SK-N-SH (cell line): ENCODE measurements at regions not wholly inside any gene's neighbourhood (a gene's known extent, or its start where the extent isn't known, plus 50 kb on each side); places are given as distances from the start of the nearest gene placed in this dataset.

Experiments
- CTCF ChIA-PET: fragments of 300-600, 350-600 bp; formaldehyde crosslinking; extraction: SDS; loops from one replicate; lab custom pipeline; 2021; lab: Yijun Ruan, JAX
- POLR2A ChIA-PET: fragments of 350-600 bp; sonication (Branson Sonifier 250); formaldehyde crosslinking; extraction: SDS; loops from one replicate; lab custom pipeline; 2020; ENCODE audit warnings: antibody characterized with exemption, inconsistent platforms; lab: Yijun Ruan, JAX
- DNase-seq: peaks from one replicate; pipeline ENCODE4 v3.0.0; 2012
- H2AFZ ChIP-seq: fragments of 200-600 bp; sonication (generic); 2 replicates; pipeline ENCODE4 v1.8.1; 2016; ENCODE audit warnings: antibody characterized with exemption, mild to moderate bottlenecking, low read depth
- H3F3A ChIP-seq: fragments of 200-600 bp; sonication (generic); replicated peaks from 2 replicates; pipeline ENCODE3; 2016; ENCODE audit warnings: antibody characterized with exemption, mild to moderate bottlenecking; ENCODE audit not compliant: insufficient read depth
- H3K27ac ChIP-seq, 2 experiments: fragments of 200-500 bp in 1 of 2; fragments of 200-600 bp in 1 of 2; sonication (Bioruptor generic) in 1 of 2; sonication (generic), shearing (Covaris generic) in 1 of 2; 2 replicates each; pipeline versions ENCODE4 v1.5.1 to v1.6.1; 2014 to 2016; ENCODE audit warnings: low read depth in 2 of 2, inconsistent platforms in 1 of 2, low read length in 1 of 2, mild to moderate bottlenecking in 1 of 2, mixed read lengths in 1 of 2
- H3K27me3 ChIP-seq: fragments of 200-600 bp; sonication (generic), shearing (Covaris generic); 2 replicates; pipeline ENCODE4 v1.6.1; 2016; ENCODE audit warnings: mixed run types; ENCODE audit not compliant: insufficient read depth
- H3K36me3 ChIP-seq, 2 experiments: fragments of 200-500 bp in 1 of 2; fragments of 200-600 bp in 1 of 2; sonication (Bioruptor generic) in 1 of 2; sonication (generic) in 1 of 2; replicated peaks in 1 of 2; 2 replicates each; pipeline versions ENCODE3 to v1.5.1; 2014 to 2016; ENCODE audit warnings: low read length in 1 of 2, mild to moderate bottlenecking in 1 of 2; ENCODE audit not compliant: insufficient read depth in 2 of 2, control insufficient read depth in 1 of 2
- H3K4me1 ChIP-seq, 2 experiments: fragments of 200-500 bp in 1 of 2; fragments of 200-600 bp in 1 of 2; sonication (Bioruptor generic) in 1 of 2; sonication (generic), shearing (Covaris generic) in 1 of 2; 2 replicates each; pipeline versions ENCODE4 v1.5.1 to v1.6.1; 2014 to 2016; ENCODE audit warnings: low read depth in 1 of 2, low read length in 1 of 2, mixed run types in 1 of 2; ENCODE audit not compliant: insufficient read depth in 2 of 2, control insufficient read depth in 1 of 2
- H3K4me2 ChIP-seq: fragments of 200-600 bp; sonication (generic), shearing (Covaris generic); 2 replicates; pipeline ENCODE4 v1.6.1; 2017; ENCODE audit warnings: mixed run types
- H3K4me3 ChIP-seq, 2 experiments: fragments of 200-500 bp in 1 of 2; fragments of 200-600 bp in 1 of 2; sonication (Bioruptor generic) in 1 of 2; sonication (generic), shearing (Covaris generic) in 1 of 2; 2 replicates each; pipeline versions ENCODE4 v1.5.1 to v1.8.1; 2014 to 2016; ENCODE audit warnings: low read depth in 2 of 2, inconsistent platforms in 1 of 2, low read length in 1 of 2, mild to moderate bottlenecking in 1 of 2, mixed read lengths in 1 of 2, moderate library complexity in 1 of 2
- H3K79me2 ChIP-seq: fragments of 200-600 bp; sonication (generic); 2 replicates; pipeline ENCODE4 v1.8.1; 2017; ENCODE audit warnings: mild to moderate bottlenecking; ENCODE audit not compliant: insufficient read depth
- H3K9ac ChIP-seq: fragments of 200-600 bp; sonication (generic); 2 replicates; pipeline ENCODE4 v1.6.1; 2017; ENCODE audit warnings: mixed run types
- H3K9me2 ChIP-seq: fragments of 200-600 bp; sonication (generic); 2 replicates; pipeline ENCODE4 v1.6.1; 2017; ENCODE audit warnings: mixed run types
- H3K9me3 ChIP-seq: fragments of 200-600 bp; sonication (generic); 2 replicates; pipeline ENCODE4 v1.6.1; 2017; ENCODE audit warnings: mixed run types, mild to moderate bottlenecking, moderate library complexity
- H4K20me1 ChIP-seq: fragments of 200-600 bp; sonication (generic); 2 replicates; pipeline ENCODE4 v1.6.1; 2017; ENCODE audit warnings: mild to moderate bottlenecking, mixed run types; ENCODE audit not compliant: insufficient read depth
- CTCF ChIP-seq: fragments of 200-600 bp; sonication (generic); IDR thresholded peaks from 2 replicates; pipeline ENCODE4 v1.6.1; 2017; ENCODE audit warnings: antibody characterized with exemption, mild to moderate bottlenecking, moderate library complexity
- FOXJ3 ChIP-seq: sonication (generic); formaldehyde crosslinking; IDR thresholded peaks from 2 replicates; pipeline ENCODE4 v1.5.1; 2020; ENCODE audit warnings: mild to moderate bottlenecking, missing genetic modification reagents
- FOXM1 ChIP-seq: IDR thresholded peaks from 2 replicates; pipeline ENCODE4 v1.4.0; 2012; ENCODE audit warnings: low read depth, mild to moderate bottlenecking
- GATA2 ChIP-seq: sonication (generic); formaldehyde crosslinking; IDR thresholded peaks from 2 replicates; pipeline ENCODE4 v1.5.0; 2020; ENCODE audit warnings: mild to moderate bottlenecking, missing genetic modification reagents
- JUND ChIP-seq: IDR thresholded peaks from 2 replicates; pipeline ENCODE4 v1.4.0; 2012
- MAX ChIP-seq: IDR thresholded peaks from 2 replicates; pipeline ENCODE4 v1.4.0; 2012; ENCODE audit warnings: low read depth
- MEF2A ChIP-seq: IDR thresholded peaks from 2 replicates; pipeline ENCODE4 v1.4.0; 2012; ENCODE audit warnings: low read depth, borderline replicate concordance
- NFIC ChIP-seq: IDR thresholded peaks from 2 replicates; pipeline ENCODE4 v1.4.0; 2012; ENCODE audit warnings: borderline replicate concordance
- POLR2AphosphoS5 ChIP-seq: IDR thresholded peaks from 2 replicates; pipeline ENCODE4 v1.6.1; 2012; ENCODE audit warnings: low read depth, low read length
- RAD21 ChIP-seq: IDR thresholded peaks from 2 replicates; pipeline ENCODE4 v1.6.1; 2012; ENCODE audit warnings: mild to moderate bottlenecking, low read length
- RFX5 ChIP-seq: IDR thresholded peaks from 2 replicates; pipeline ENCODE4 v1.6.1; 2012; ENCODE audit warnings: mild to moderate bottlenecking, improper control_type of control experiment, low read length
- SIN3A ChIP-seq: IDR thresholded peaks from 2 replicates; pipeline ENCODE4 v1.6.1; 2012; ENCODE audit warnings: low read depth, mild to moderate bottlenecking, low read length, moderate library complexity, borderline replicate concordance
- TAF1 ChIP-seq: IDR thresholded peaks from 2 replicates; pipeline ENCODE4 v1.6.1; 2012; ENCODE audit warnings: low read depth, mild to moderate bottlenecking, low read length, moderate library complexity, borderline replicate concordance
- TEAD4 ChIP-seq: IDR thresholded peaks from 2 replicates; pipeline ENCODE4 v1.4.0; 2012; ENCODE audit warnings: mild to moderate bottlenecking, borderline replicate concordance; ENCODE audit not compliant: insufficient read depth
- ZBTB33 ChIP-seq: IDR thresholded peaks from 2 replicates; pipeline ENCODE4 v1.4.0; 2012; ENCODE audit warnings: low read depth, borderline replicate concordance
- WGBS: methylation state at CpG from one replicate; pipeline ENCODE4 v1.1.6; 2017; ENCODE audit warnings: low lambda C conversion rate; 5-methylcytosine and 5-hydroxymethylcytosine counted together

- no peak for TF ChIP-seq FOXJ3 (CRISPR knock-in tag)
- TF ChIP-seq SIN3A = no peak
- TF ChIP-seq MAX = no peak
Observed at GRCh38 chr1:177341773-177342172, 171.0 kb downstream of the BRINP2 start (continued).

GRCh38 chr1:177340601-177341067 is 169.9 kb downstream of the BRINP2 start:
- Histone ChIP-seq H3K36me3 (no peaks in the 10 kb centered on the region), H3K4me2 (no peak overlapping the region), H4K20me1 (no peaks in the 10 kb centered on the region), H3K4me3 (no peak overlapping the region), H3K79me2 (no peaks in the 10 kb centered on the region), H3K4me1 (no peaks in the 10 kb centered on the region; a peak in 1 of 4 replicates), H3F3A (no peaks in the 10 kb centered on the region), H3K27ac (no peak overlapping the region), H3K9me2 (no peaks in the 10 kb centered on the region), H3K27me3 (no peaks in the 10 kb centered on the region), H2AFZ (no peak overlapping the region), H3K9ac (no peak overlapping the region), H3K9me3 (no peaks in the 10 kb centered on the region)
- 52% methylated on average over 10 of the region's 10 CpGs for WGBS
- no peak for TF ChIP-seq TAF1
- TF ChIP-seq FOXM1 = no peak
- TF ChIP-seq JUND = no peak
- TF ChIP-seq GATA2 = no peak
- TF ChIP-seq RFX5 = no peak
- TF ChIP-seq TEAD4 = no peak
- TF ChIP-seq RAD21 = no peak
- TF ChIP-seq CTCF = no peak
- no peak for TF ChIP-seq ZBTB33
- TF ChIP-seq NFIC = no peak
- no peak for TF ChIP-seq MEF2A
- TF ChIP-seq POLR2AphosphoS5 = no peak
- TF ChIP-seq MAX = no peak
- no peak for DNase-seq
- POLR2A ChIA-PET = no interaction called here
- CTCF ChIA-PET = interaction anchor here (0.8 to 2.2 kb wide), 4 partner anchors 14 to 160 kb away, joined by 3 to 5 read pairs (median 3); no protein-coding TSS in a partner anchor
